GM18499 (cell line): ENCODE measurements at regions not wholly inside any gene's neighbourhood (a gene's known extent, or its start where the extent isn't known, plus 50 kb on each side); places are given as distances from the start of the nearest gene placed in this dataset.
"Not testable (repeated sequence)": the region's sequence is repeated elsewhere in the genome, so short reads cannot be mapped to it uniquely, and the experiment has no call there.

Experiments
- ATAC-seq: cut with Tn5 transposase; IDR thresholded peaks from one replicate; pipeline ENCODE4 v1.9.1; 2021; ENCODE audit warnings: moderate number of reproducible peaks; ENCODE audit not compliant: insufficient read depth, unreplicated experiment

- ATAC-seq, result no peak
These were observed 382.3 kb downstream of the IRX2 start for GRCh38 chr5:2369178-2369577.

GRCh38 chr5:2366816-2367215 is 384.7 kb downstream of the IRX2 start:
- no peak for ATAC-seq

- ATAC-seq, result no peak
These were observed 394.2 kb downstream of the IRX2 start for GRCh38 chr5:2357309-2357708.

GRCh38 chr5:2355859-2356258 is 395.6 kb downstream of the IRX2 start:
- ATAC-seq, result no peak

GRCh38 chr5:2353871-2354440 is 397.5 kb downstream of the IRX2 start:
- no peak for ATAC-seq

GRCh38 chr5:2353211-2353610 is 398.3 kb downstream of the IRX2 start:
- no peak for ATAC-seq

- no peak for ATAC-seq
These were observed 399.2 kb downstream of the IRX2 start for GRCh38 chr5:2352101-2352861.

GRCh38 chr5:2349768-2350167 is 401.7 kb downstream of the IRX2 start:
- ATAC-seq, result not testable (repeated sequence)

GRCh38 chr5:2338686-2339085 is 412.8 kb downstream of the IRX2 start:
- ATAC-seq, result no peak

GRCh38 chr5:2335733-2336515 is 415.6 kb downstream of the IRX2 start:
- ATAC-seq, result no peak

- no peak for ATAC-seq
These were observed 416.2 kb downstream of the IRX2 start for GRCh38 chr5:2335125-2335732.

GRCh38 chr5:2334719-2335118 is 416.8 kb downstream of the IRX2 start:
- no peak for ATAC-seq

GRCh38 chr5:2333291-2333690 is 418.2 kb downstream of the IRX2 start:
- ATAC-seq, result no peak

- no peak for ATAC-seq
These were observed 419.0 kb downstream of the IRX2 start for GRCh38 chr5:2332521-2332920.

GRCh38 chr5:2330325-2331130 is 420.9 kb downstream of the IRX2 start:
- ATAC-seq, result no peak

GRCh38 chr5:2329741-2330140 is 421.7 kb downstream of the IRX2 start:
- ATAC-seq, result no peak

- ATAC-seq, result no peak
These were observed 424.9 kb downstream of the IRX2 start for GRCh38 chr5:2326601-2327000.

- no peak for ATAC-seq
These were observed 426.7 kb downstream of the IRX2 start for GRCh38 chr5:2324788-2325187.

GRCh38 chr5:2320611-2321010 is 430.9 kb downstream of the IRX2 start:
- ATAC-seq, result no peak

GRCh38 chr5:2317540-2317939 is 433.9 kb downstream of the IRX2 start:
- no peak for ATAC-seq
